HUES48 (cell line): ENCODE measurements at regions not wholly inside any gene's neighbourhood (a gene's known extent, or its start where the extent isn't known, plus 50 kb on each side); places are given as distances from the start of the nearest gene placed in this dataset.

Experiments used
- H3K27ac ChIP-seq: one replicate; pipeline ENCODE4 v1.7.0; 2013; ENCODE audit warnings: low read depth, low read length, inconsistent platforms
- H3K27me3 ChIP-seq: 2 replicates; pipeline ENCODE4 v1.6.1; 2013; ENCODE audit warnings: mild to moderate bottlenecking, low read length; ENCODE audit not compliant: control insufficient read depth, insufficient read depth
- H3K36me3 ChIP-seq: 2 replicates; pipeline ENCODE4 v1.6.1; 2013; ENCODE audit warnings: low read length; ENCODE audit not compliant: control insufficient read depth, insufficient read depth
- H3K4me1 ChIP-seq: 2 replicates; pipeline ENCODE4 v1.6.1; 2013; ENCODE audit warnings: mild to moderate bottlenecking, low read length; ENCODE audit not compliant: control insufficient read depth, insufficient read depth
- H3K4me3 ChIP-seq: 2 replicates; pipeline ENCODE4 v1.5.1; 2013; ENCODE audit warnings: mild to moderate bottlenecking, low read depth, low read length
- H3K9ac ChIP-seq: 2 replicates; pipeline ENCODE4 v1.6.1; 2013; ENCODE audit warnings: mild to moderate bottlenecking, low read depth, low read length, moderate library complexity
- H3K9me3 ChIP-seq: 2 replicates; pipeline ENCODE4 v1.6.1; 2013; ENCODE audit warnings: low read length; ENCODE audit not compliant: control insufficient read depth, insufficient read depth

DNA sequence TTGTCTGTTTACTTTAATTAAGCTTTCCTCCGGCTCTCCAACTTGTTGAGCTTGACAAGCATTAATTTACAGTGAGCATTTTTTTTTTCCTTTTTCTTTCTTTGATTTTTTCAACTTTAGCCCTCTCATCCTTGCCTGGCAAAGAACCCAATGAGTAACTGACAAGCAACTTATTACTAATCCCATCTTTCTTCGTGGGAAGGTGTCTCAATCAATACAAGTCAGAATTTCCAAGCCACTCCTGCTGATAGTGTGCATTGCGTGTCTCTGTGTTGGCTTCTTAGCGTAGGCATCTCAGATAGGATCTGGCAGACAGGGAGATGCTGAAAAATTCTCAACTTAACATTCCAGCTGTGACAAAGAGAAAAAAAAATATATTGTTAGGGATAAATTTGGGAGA lies 527.7 kb upstream of the WWC1 start:
- Histone ChIP-seq H3K36me3 (no peaks in the 10 kb centered on the region), H3K27ac (no peak overlapping the region), H3K9me3 (no peaks in the 10 kb centered on the region), H3K4me1 (peaks cover 25% of the 10 kb centered on the region), H3K27me3 (no peaks in the 10 kb centered on the region), H3K9ac (no peak overlapping the region), H3K4me3 (no peak overlapping the region)

DNA sequence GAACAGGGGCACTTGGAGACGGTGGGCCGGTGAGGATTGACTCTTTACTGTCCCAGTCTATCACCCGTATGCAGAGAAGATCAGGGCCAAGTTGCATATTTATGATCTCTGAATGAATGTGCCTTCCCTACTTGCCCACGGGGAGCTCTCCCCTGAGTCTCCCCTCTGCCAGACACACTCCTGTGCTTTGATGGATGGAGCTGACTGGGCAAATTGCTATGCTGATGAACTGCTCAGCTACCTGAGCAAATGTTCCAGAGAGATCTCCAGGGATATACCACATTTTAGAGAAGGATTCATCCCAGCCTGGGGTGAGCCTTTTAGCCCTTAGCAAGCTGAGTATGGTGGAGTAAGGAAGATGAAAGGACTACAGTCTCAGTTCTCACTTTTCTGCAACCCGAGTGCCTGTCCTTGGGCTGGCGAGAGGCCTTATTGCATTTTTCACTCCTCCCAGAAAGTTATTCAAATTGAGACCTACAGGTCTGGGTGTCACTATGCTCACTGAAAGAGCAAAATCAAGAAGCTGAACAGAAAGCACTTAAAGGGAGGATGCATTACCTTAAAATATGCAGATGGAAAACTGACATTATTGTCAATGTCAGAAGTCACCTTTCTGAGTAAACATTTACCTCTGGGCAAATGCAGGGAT lies 526.7 kb upstream of the WWC1 start:
- no peaks in the 10 kb centered on the region for H3K9me3 ChIP-seq
- no peak overlapping the region for H3K4me3 ChIP-seq
- H3K27me3 ChIP-seq = no peaks in the 10 kb centered on the region
- H3K9ac ChIP-seq = no peak overlapping the region
- H3K36me3 ChIP-seq = no peaks in the 10 kb centered on the region
- H3K27ac ChIP-seq = no peak overlapping the region
- peaks cover 25% of the 10 kb centered on the region for H3K4me1 ChIP-seq

DNA sequence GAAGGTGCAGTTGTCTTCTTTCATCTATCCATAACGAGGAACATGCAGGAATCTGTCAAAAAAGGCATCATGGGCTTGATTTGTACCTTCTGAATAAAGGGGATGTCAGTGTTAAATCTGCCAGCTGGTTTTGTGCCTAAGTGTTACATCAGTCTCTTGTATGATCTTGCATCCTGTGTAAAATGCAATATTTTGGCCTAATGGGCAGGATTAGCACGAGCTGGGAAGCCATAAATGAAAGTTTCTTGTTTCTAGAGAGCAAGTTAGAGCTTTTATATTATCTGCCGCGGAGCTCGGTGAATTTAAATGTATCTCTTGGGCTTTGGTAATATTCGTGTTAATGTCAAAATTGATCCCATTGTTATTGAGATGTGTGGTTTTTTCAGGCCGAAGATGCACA lies 526.1 kb upstream of the WWC1 start:
- Histone ChIP-seq H3K4me3 (no peak overlapping the region), H3K27ac (no peak overlapping the region), H3K36me3 (no peaks in the 10 kb centered on the region), H3K9ac (no peak overlapping the region), H3K27me3 (no peaks in the 10 kb centered on the region), H3K9me3 (no peaks in the 10 kb centered on the region), H3K4me1 (peaks cover 25% of the 10 kb centered on the region)

DNA sequence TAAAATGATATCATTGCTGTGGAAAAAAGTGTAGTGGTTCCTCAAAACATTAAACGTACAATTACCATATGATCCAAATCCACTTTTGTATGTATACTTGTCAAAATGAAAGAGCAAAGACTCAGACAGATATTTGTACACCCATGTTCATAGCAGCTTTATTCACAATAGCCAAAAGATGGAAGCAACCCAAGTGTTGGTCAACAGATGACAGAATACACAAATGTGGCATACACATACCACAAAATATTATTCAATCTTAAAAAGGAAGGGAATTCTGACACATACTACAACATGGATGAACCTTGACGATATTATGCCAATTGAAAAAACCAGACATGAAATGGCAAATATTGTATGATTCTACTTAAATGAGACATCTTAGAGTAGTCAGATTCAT lies 524.5 kb upstream of the WWC1 start:
- Histone ChIP-seq H3K9me3 (no peaks in the 10 kb centered on the region), H3K27me3 (no peaks in the 10 kb centered on the region), H3K4me1 (peaks cover 25% of the 10 kb centered on the region), H3K27ac (no peak overlapping the region), H3K4me3 (no peak overlapping the region), H3K36me3 (no peaks in the 10 kb centered on the region), H3K9ac (no peak overlapping the region)

DNA sequence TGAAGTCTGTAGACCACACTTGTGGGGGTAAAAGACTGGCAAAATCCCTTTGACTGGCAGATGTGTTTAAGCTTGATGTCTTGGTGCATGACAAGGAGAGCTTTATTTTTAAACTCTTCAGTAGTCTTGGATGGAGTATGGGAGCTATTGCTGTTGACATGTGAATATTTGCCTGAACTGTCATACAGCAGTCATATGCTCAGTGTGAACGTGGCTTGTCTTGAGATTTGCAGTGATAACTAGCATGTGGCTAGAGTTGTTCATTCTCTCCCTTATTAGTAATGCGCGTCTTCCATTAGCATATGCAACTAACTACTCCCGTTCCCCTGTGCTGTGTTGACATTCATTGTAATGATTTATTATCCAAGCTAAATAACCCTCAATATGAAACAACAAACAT lies 523.6 kb upstream of the WWC1 start:
- H3K9ac ChIP-seq = no peak overlapping the region
- no peaks in the 10 kb centered on the region for H3K36me3 ChIP-seq
- H3K27me3 ChIP-seq = no peaks in the 10 kb centered on the region
- H3K4me1 ChIP-seq = peaks cover 25% of the 10 kb centered on the region
- no peak overlapping the region for H3K27ac ChIP-seq
- H3K9me3 ChIP-seq = no peaks in the 10 kb centered on the region
- no peak overlapping the region for H3K4me3 ChIP-seq

DNA sequence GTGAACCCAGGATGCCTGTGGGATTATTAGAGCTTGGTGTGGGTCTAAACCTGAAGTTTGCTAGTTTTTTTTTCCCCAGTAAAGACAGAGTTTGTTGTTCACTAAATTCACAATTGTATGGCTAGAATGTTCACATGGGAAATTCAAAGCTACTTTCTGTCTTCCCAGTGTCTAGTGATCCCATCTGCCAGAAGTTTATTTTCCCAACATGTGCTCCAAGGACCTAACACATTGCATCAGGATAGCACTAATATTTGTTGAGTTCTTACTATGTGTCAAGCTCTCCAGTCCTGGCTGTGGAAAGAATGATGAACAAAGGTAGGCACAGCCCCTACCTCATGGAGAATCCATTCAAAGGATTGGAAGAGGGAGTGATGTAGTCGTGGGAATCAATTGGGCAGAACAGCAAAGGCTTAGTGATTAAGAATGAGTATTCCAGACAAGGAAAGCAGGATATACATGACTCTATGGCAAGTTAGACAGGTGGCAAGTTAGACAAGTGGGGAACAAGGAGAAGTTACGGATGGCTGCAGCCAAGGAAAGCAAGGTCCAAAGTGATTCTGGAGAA lies 521.5 kb upstream of the WWC1 start:
- Histone ChIP-seq H3K9me3 (no peaks in the 10 kb centered on the region), H3K4me3 (no peak overlapping the region), H3K36me3 (no peaks in the 10 kb centered on the region), H3K27ac (no peak overlapping the region), H3K27me3 (no peaks in the 10 kb centered on the region), H3K9ac (no peak overlapping the region), H3K4me1 (peaks cover 14% of the 10 kb centered on the region)

DNA sequence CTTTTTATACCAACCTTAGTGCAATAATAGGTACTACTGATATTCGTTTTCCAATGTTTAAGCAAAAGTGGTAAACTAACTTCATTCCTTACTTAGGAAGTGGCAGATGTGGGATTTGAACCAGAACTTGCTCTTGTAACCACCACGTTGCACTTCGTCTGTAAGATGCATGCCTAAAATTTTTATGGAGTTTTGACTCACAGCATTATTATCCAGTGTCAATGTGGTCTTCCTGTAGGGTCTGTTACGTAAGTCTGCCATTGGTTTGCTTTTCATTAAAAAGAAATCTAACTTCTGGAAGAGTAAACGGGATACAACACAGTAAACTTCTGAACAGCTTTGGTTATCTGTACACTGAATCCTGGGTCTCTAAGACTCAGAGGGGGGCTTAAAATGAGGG lies 521.0 kb upstream of the WWC1 start:
- Histone ChIP-seq H3K27ac (no peak overlapping the region), H3K27me3 (no peaks in the 10 kb centered on the region), H3K9ac (no peak overlapping the region), H3K4me3 (no peak overlapping the region), H3K36me3 (no peaks in the 10 kb centered on the region), H3K4me1 (peaks cover 10% of the 10 kb centered on the region; the same call in 1 of the 2 replicates), H3K9me3 (no peaks in the 10 kb centered on the region)

DNA sequence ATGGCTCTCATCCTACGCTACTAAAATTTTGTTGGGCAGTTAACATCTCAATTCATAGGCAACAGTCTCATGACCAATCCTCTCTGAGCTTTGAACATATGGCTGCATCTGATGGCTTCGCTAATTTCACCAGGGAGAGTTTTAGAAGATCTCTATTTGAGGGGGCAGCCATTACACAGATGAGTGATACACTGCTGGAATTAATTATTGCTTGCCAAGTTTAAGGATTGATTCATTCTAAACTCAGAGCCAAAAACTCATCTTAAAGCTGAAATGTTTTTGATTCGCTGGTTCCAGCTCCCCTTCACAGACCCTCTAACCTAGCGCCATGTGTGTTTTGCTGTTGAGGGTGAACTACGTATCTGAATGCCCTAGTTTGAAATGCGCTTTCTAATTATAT lies 519.9 kb upstream of the WWC1 start:
- H3K4me1 ChIP-seq = peaks cover 6% of the 10 kb centered on the region; the same call in 1 of the 2 replicates
- H3K4me3 ChIP-seq = no peak overlapping the region
- H3K36me3 ChIP-seq = no peaks in the 10 kb centered on the region
- no peaks in the 10 kb centered on the region for H3K9me3 ChIP-seq
- H3K9ac ChIP-seq = no peak overlapping the region
- no peaks in the 10 kb centered on the region for H3K27me3 ChIP-seq
- no peak overlapping the region for H3K27ac ChIP-seq

DNA sequence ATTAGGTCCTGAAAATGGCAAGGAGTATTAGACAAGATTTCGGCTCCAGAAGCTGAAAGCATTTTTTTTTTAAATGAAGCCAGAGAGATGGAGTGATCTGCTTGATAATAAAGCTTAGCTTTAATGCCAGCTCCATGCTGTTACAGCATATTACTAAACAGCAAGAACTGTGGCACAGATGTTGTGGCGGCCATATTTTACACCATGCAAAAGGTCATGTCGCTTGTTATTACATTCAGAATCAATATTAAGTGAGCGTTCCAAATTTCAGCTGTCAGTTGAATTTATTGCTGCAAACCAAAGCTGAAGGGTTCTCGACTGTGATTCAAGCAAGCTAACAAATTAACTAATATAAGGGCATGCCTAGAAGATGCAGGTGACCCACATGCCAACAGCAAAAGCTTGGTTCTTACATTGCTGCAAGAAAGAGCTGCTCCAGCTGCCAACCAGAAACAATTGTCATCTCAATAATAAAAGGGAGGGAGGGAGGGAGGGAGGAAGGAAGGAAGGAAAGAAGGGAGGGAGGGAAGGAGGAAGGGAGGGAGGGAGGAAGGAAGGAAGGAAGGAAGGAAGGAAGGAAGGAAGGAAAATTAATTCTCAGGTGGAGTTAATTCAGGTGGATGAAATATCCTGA lies 517.7 kb upstream of the WWC1 start:
- Histone ChIP-seq H3K27ac (no peak overlapping the region), H3K9ac (no peak overlapping the region), H3K9me3 (no peaks in the 10 kb centered on the region), H3K4me1 (no peaks in the 10 kb centered on the region; the same call in 1 of the 2 replicates), H3K4me3 (no peak overlapping the region), H3K27me3 (no peaks in the 10 kb centered on the region), H3K36me3 (no peaks in the 10 kb centered on the region)

DNA sequence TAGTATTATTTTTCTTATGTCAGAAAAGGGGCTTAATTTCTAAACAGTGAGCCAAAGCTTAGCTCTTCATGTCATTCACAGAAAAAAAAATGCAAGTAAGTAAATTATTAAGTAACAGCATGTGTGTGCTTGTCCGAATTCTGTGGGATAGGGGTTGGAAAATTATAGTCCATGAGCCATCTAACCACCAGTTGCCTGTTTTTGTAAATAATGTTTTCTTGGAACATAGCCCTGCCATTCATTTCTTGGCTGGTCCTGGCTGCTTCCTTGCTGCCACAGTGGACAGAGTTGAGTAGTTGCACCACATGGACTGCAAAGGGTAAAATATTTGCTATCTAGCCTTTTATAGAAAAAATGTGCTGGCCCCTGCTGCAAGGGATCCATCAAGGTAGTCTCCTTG lies 513.7 kb upstream of the WWC1 start:
- H3K9me3 ChIP-seq = no peaks in the 10 kb centered on the region
- H3K36me3 ChIP-seq = no peaks in the 10 kb centered on the region
- no peaks in the 10 kb centered on the region; the same call in 1 of the 2 replicates for H3K4me1 ChIP-seq
- H3K4me3 ChIP-seq = no peak overlapping the region
- no peak overlapping the region for H3K9ac ChIP-seq
- H3K27me3 ChIP-seq = no peaks in the 10 kb centered on the region
- no peak overlapping the region for H3K27ac ChIP-seq

DNA sequence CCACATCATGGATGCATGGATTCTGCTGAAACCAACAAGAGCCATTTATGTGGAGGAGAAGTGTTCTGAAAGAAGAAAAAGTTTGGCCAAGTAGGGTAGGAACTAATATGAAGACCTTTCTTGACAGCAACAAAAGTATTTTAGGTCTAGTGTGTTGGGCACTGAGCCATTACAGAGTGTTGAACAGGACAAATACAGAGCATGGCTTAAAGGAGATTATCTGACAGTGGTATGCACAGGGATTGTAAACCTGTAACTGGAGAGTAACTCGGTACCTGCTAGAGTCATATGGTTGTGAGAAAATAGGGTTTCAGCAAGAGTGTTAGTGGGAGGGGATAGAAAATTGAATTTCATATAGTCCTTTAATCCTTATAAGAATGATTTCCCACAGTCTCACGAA lies 513.2 kb upstream of the WWC1 start:
- Histone ChIP-seq H3K9me3 (no peaks in the 10 kb centered on the region), H3K4me3 (no peak overlapping the region), H3K9ac (no peak overlapping the region), H3K27ac (no peak overlapping the region), H3K27me3 (no peaks in the 10 kb centered on the region), H3K4me1 (no peaks in the 10 kb centered on the region; the same call in 1 of the 2 replicates), H3K36me3 (no peaks in the 10 kb centered on the region)
